H1 (cell line): ENCODE measurements at regions not wholly inside any gene's neighbourhood (a gene's known extent, or its start where the extent isn't known, plus 50 kb on each side); places are given as distances from the start of the nearest gene placed in this dataset.

Source experiments
- CTCF ChIA-PET: fragments of 300-600 bp; sonication (Branson Sonifier 250); formaldehyde crosslinking; loops from one replicate; lab custom pipeline; 2021; ENCODE audit not compliant: partially characterized antibody; lab: Charles Lee
- POLR2A ChIA-PET: fragments of 300-600 bp; sonication (Branson Sonifier 250); formaldehyde crosslinking; loops from one replicate; lab custom pipeline; 2021; ENCODE audit warnings: inconsistent platforms; ENCODE audit not compliant: partially characterized antibody; lab: Charles Lee
- DNase-seq, 2 experiments: peaks; one replicate each; pipeline versions ENCODE4 v3.0.0 to v3.0.0-alpha.2; 2010 to 2022; ENCODE audit warnings: low spot score in 2 of 2, low read depth in 1 of 2, mixed read lengths in 1 of 2
- FAIRE-seq: peaks from 2 replicates; lab custom pipeline; 2011; peaks lifted over from hg19 to GRCh38; lab: Jason Lieb, UNC
- H2AFZ ChIP-seq: 2 replicates; pipeline ENCODE4 v1.8.1; 2012; ENCODE audit warnings: low read length, inconsistent platforms
- H2AK5ac ChIP-seq: 2 replicates; pipeline ENCODE4 v1.6.1; 2013; ENCODE audit warnings: low read depth, low read length
- H2BK120ac ChIP-seq: replicated peaks from 2 replicates; pipeline ENCODE3; 2013; ENCODE audit warnings: low read depth, low read length, inconsistent platforms
- H2BK12ac ChIP-seq: 2 replicates; pipeline ENCODE4 v1.6.1; 2013; ENCODE audit warnings: low read depth, low read length
- H2BK15ac ChIP-seq: 2 replicates; pipeline ENCODE4 v1.6.1; 2013; ENCODE audit warnings: low read length
- H2BK20ac ChIP-seq: 2 replicates; pipeline ENCODE4 v1.6.1; 2013; ENCODE audit warnings: low read length
- H2BK5ac ChIP-seq: 2 replicates; pipeline ENCODE4 v1.6.1; 2013; ENCODE audit warnings: low read depth, low read length
- H3K14ac ChIP-seq: 2 replicates; pipeline ENCODE4 v1.6.1; 2013; ENCODE audit warnings: inconsistent platforms; ENCODE audit not compliant: insufficient read length
- H3K18ac ChIP-seq: 2 replicates; pipeline ENCODE4 v1.6.1; 2013; ENCODE audit warnings: low read length; ENCODE audit errors: extremely low read depth
- H3K23ac ChIP-seq: 2 replicates; pipeline ENCODE4 v1.6.1; 2013; ENCODE audit warnings: inconsistent platforms; ENCODE audit not compliant: insufficient read length
- H3K23me2 ChIP-seq: 2 replicates; pipeline ENCODE4 v1.6.1; 2013; ENCODE audit warnings: low read depth, low read length
- H3K27ac ChIP-seq: 2 replicates; pipeline ENCODE4 v1.6.1; 2011; ENCODE audit warnings: low read depth, low read length, inconsistent platforms
- H3K27me3 ChIP-seq, 4 experiments: replicated peaks in 1 of 4; 1 replicate in 1 of 4; 2 replicates in 3 of 4; pipeline versions ENCODE4 v1.6.1 to v1.8.1; 2011 to 2013; ENCODE audit warnings: low read length in 3 of 4, mild to moderate bottlenecking in 3 of 4, inconsistent platforms in 2 of 4, mixed read lengths in 2 of 4, moderate library complexity in 1 of 4; ENCODE audit not compliant: control insufficient read depth in 3 of 4, insufficient read depth in 3 of 4; ENCODE audit errors: extremely low read depth in 1 of 4
- H3K36me3 ChIP-seq, 4 experiments: 2 replicates each; pipeline versions ENCODE4 v1.6.1 to v1.8.1; 2011 to 2013; ENCODE audit warnings: mild to moderate bottlenecking in 4 of 4, low read length in 3 of 4, moderate library complexity in 2 of 4, control low read depth in 1 of 4, inconsistent platforms in 1 of 4; ENCODE audit not compliant: insufficient read depth in 4 of 4, control insufficient read depth in 2 of 4
- H3K4ac ChIP-seq: replicated peaks from 2 replicates; pipeline ENCODE3; 2013; ENCODE audit warnings: low read length, low read depth, mixed read lengths, inconsistent platforms; ENCODE audit not compliant: insufficient read length
- H3K4me1 ChIP-seq, 4 experiments: replicated peaks in 1 of 4; 1 replicate in 1 of 4; 2 replicates in 3 of 4; pipeline versions ENCODE4 v1.6.1 to v1.8.1; 2011 to 2013; ENCODE audit warnings: low read length in 3 of 4, inconsistent platforms in 2 of 4, mixed read lengths in 1 of 4; ENCODE audit not compliant: insufficient read depth in 4 of 4, control insufficient read depth in 3 of 4
- H3K4me2 ChIP-seq, 2 experiments: 2 replicates each; pipeline versions ENCODE4 v1.6.1 to v1.8.1; 2011 to 2013; ENCODE audit warnings: low read depth in 2 of 2, low read length in 2 of 2, control low read depth in 1 of 2, inconsistent platforms in 1 of 2, mild to moderate bottlenecking in 1 of 2; ENCODE audit not compliant: insufficient read depth in 1 of 2
- H3K4me3 ChIP-seq, 4 experiments: fragments of 200-600, 300-600 bp in 1 of 4; sonication (generic), shearing (Covaris generic), sonication (Bioruptor Twin) in 1 of 4; 2 replicates each; pipeline versions ENCODE4 v1.5.1 to v1.8.1; 2011 to 2016; ENCODE audit warnings: low read length in 4 of 4, low read depth in 3 of 4, control low read depth in 2 of 4, inconsistent platforms in 2 of 4, mild to moderate bottlenecking in 2 of 4, mixed read lengths in 1 of 4, moderate library complexity in 1 of 4; ENCODE audit not compliant: insufficient read depth in 2 of 4; ENCODE audit errors: extremely low read depth in 1 of 4
- H3K56ac ChIP-seq: replicated peaks from 2 replicates; pipeline ENCODE3; 2013; ENCODE audit warnings: low read depth, mild to moderate bottlenecking, mixed read lengths, low read length, inconsistent platforms; ENCODE audit not compliant: insufficient read length
- H3K79me1 ChIP-seq: 2 replicates; pipeline ENCODE4 v1.6.1; 2013; ENCODE audit warnings: low read depth, low read length, control low read depth
- H3K79me2 ChIP-seq, 2 experiments: 2 replicates each; pipeline versions ENCODE4 v1.6.1 to v1.8.1; 2012 to 2013; ENCODE audit warnings: low read length in 2 of 2, mild to moderate bottlenecking in 2 of 2, inconsistent platforms in 1 of 2; ENCODE audit not compliant: insufficient read depth in 2 of 2, control insufficient read depth in 1 of 2
- H3K9ac ChIP-seq, 4 experiments: replicated peaks in 1 of 4; 1 replicate in 1 of 4; 2 replicates in 3 of 4; pipeline versions ENCODE4 v1.6.1 to v1.8.1; 2011 to 2013; ENCODE audit warnings: low read depth in 3 of 4, low read length in 3 of 4, control low read depth in 2 of 4, mild to moderate bottlenecking in 2 of 4, moderate library complexity in 2 of 4, inconsistent platforms in 1 of 4; ENCODE audit errors: extremely low read depth in 1 of 4
- H3K9me3 ChIP-seq, 2 experiments: 2 replicates each; pipeline versions ENCODE4 v1.6.1 to v1.8.1; 2012 to 2013; ENCODE audit warnings: mild to moderate bottlenecking in 2 of 2, moderate library complexity in 2 of 2, control low read depth in 1 of 2, inconsistent platforms in 1 of 2, low read depth in 1 of 2, low read length in 1 of 2, mixed read lengths in 1 of 2; ENCODE audit not compliant: insufficient read depth in 2 of 2
- H4K20me1 ChIP-seq, 2 experiments: replicated peaks in 1 of 2; 2 replicates each; pipeline versions ENCODE3 to v1.8.1; 2011 to 2013; ENCODE audit warnings: inconsistent platforms in 2 of 2, low read length in 2 of 2, mild to moderate bottlenecking in 1 of 2; ENCODE audit not compliant: insufficient read depth in 2 of 2, control insufficient read depth in 1 of 2
- H4K5ac ChIP-seq: 2 replicates; pipeline ENCODE4 v1.6.1; 2013; ENCODE audit warnings: low read length, low read depth, mixed read lengths, inconsistent platforms; ENCODE audit not compliant: insufficient read length
- H4K8ac ChIP-seq: 2 replicates; pipeline ENCODE4 v1.8.0; 2013; ENCODE audit warnings: mild to moderate bottlenecking, moderate library complexity, low read length, inconsistent platforms; ENCODE audit not compliant: insufficient read depth; ENCODE audit errors: extremely low read depth
- H4K91ac ChIP-seq: replicated peaks from 2 replicates; pipeline ENCODE3; 2013; ENCODE audit warnings: low read length, mixed read lengths, inconsistent platforms; ENCODE audit not compliant: insufficient read length
- BRCA1 ChIP-seq: IDR thresholded peaks from 2 replicates; pipeline ENCODE4 v1.6.1; 2012; ENCODE audit warnings: low read depth, low read length, improper control_type of control experiment
- TAF1 ChIP-seq: IDR thresholded peaks from 2 replicates; pipeline ENCODE4 v1.6.1; 2011; ENCODE audit warnings: mild to moderate bottlenecking, low read depth, low read length
- TCF12 ChIP-seq: IDR thresholded peaks from 2 replicates; pipeline ENCODE4 v1.6.1; 2011; ENCODE audit warnings: low read depth, mild to moderate bottlenecking, low read length
- WGBS, 2 experiments: shearing (Covaris generic) in 1 of 2; methylation state at CpG; one replicate each; pipeline versions ENCODE4 v1.1.6 to v1.1.7; 2013 to 2015; ENCODE audit warnings: low lambda C conversion rate in 2 of 2, mixed read lengths in 2 of 2, inconsistent platforms in 1 of 2, low coverage in 1 of 2, missing lambda C conversion rate in 1 of 2; ENCODE audit not compliant: insufficient replicate concordance in 2 of 2, insufficient coverage in 1 of 2, insufficient read length in 1 of 2; ENCODE audit errors: extremely low coverage in 1 of 2, missing lambda C conversion rate in 1 of 2; 5-methylcytosine and 5-hydroxymethylcytosine counted together

DNA sequence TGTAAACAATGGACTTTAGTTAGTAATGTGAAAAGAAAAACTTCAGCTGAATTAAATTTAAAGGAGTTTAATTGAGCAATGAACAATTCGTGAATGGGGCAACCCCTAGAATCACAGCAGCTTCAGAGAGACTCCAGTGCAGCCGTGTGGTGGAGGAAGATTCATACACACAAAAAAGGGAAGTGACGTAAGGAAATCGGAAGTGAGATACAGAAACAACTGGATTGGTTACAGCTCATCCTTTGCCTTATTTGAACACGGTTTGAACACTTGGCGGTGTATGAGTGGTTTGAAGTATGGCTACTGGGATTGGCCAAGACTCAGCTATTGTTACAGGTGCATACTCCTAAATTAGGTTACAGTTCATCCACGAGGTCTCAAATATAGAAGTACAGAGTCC lies 460.4 kb upstream of the ASIC2 start:
- Histone ChIP-seq H2BK20ac (no peak overlapping the region), H2AK5ac (no peak overlapping the region), H3K27me3 (peaks cover 5 to 19% (median 15%) of the 10 kb centered on the region in 4 experiments), H3K23ac (no peak overlapping the region), H3K79me2 (no peaks in the 10 kb centered on the region; a peak in 1 of 4 replicates), H3K18ac (no peak overlapping the region), H3K9ac (no peak overlapping the region), H3K27ac (no peak overlapping the region), H4K91ac (no peak overlapping the region), H3K23me2 (peaks cover 2% of the 10 kb centered on the region; the same call in 1 of the 2 replicates), H3K9me3 (peaks cover 4 to 6% of the 10 kb centered on the region in 2 experiments; a peak in 2 of 4 replicates), H3K36me3 (no peaks in the 10 kb centered on the region), H3K4me2 (no peak overlapping the region), H3K79me1 (no peaks in the 10 kb centered on the region), H2BK5ac (no peak overlapping the region), H2AFZ (no peak overlapping the region), H3K56ac (no peak overlapping the region), H2BK15ac (no peak overlapping the region), H4K8ac (no peak overlapping the region), H3K4me3 (no peak overlapping the region), H3K4ac (no peak overlapping the region), H4K5ac (no peak overlapping the region), H3K4me1 (peaks cover 5 to 13% (median 8%) of the 10 kb centered on the region in 4 experiments), H2BK12ac (no peak overlapping the region), H2BK120ac (no peak overlapping the region), H3K14ac (no peak overlapping the region), H4K20me1 (no peaks in the 10 kb centered on the region)
- no peak for DNase-seq
- FAIRE-seq: no peak
- WGBS, 2 experiments: 74% methylated on average over 7 of the region's 7 CpGs; no CpG with 5 or more reads in 1 of the 2 experiments
- ChIA-PET CTCF (interaction anchor here (0.8 to 1.2 kb wide), 2 partner anchors 17 to 26 kb away, joined by 3 to 4 read pairs; no protein-coding TSS in a partner anchor), POLR2A (no interaction called here)
- TF ChIP-seq TAF1 (no peak), BRCA1 (no peak), TCF12 (no peak)
